Osteoblast (primary cell): ENCODE measurements at regions not wholly inside any gene's neighbourhood (a gene's known extent, or its start where the extent isn't known, plus 50 kb on each side); places are given as distances from the start of the nearest gene placed in this dataset.

Source experiments
- DNase-seq: peaks from one replicate; pipeline ENCODE4 v3.0.0; 2011; ENCODE audit warnings: low spot score, mixed read lengths; ENCODE audit not compliant: insufficient read length; ENCODE audit errors: missing footprints
- H2AFZ ChIP-seq: 2 replicates; pipeline ENCODE4 v1.6.0; 2011; ENCODE audit warnings: mild to moderate bottlenecking, low read length
- H3K27ac ChIP-seq: 2 replicates; pipeline ENCODE4 v1.5.1; 2011; ENCODE audit warnings: mild to moderate bottlenecking, low read depth, low read length, moderate library complexity
- H3K27me3 ChIP-seq: 2 replicates; pipeline ENCODE4 v1.6.0; 2012; ENCODE audit warnings: mild to moderate bottlenecking, control low read depth, inconsistent platforms, low read length, moderate library complexity; ENCODE audit not compliant: insufficient read depth
- H3K36me3 ChIP-seq: 2 replicates; pipeline ENCODE4 v1.5.1; 2011; ENCODE audit warnings: mild to moderate bottlenecking, low read length, control low read depth, moderate library complexity; ENCODE audit not compliant: insufficient read depth
- H3K4me1 ChIP-seq: 2 replicates; pipeline ENCODE4 v1.5.1; 2011; ENCODE audit warnings: mild to moderate bottlenecking, low read length, control low read depth, moderate library complexity; ENCODE audit not compliant: insufficient read depth
- H3K4me2 ChIP-seq: 2 replicates; pipeline ENCODE4 v1.6.0; 2011; ENCODE audit warnings: mild to moderate bottlenecking, low read length; ENCODE audit not compliant: insufficient read depth
- H3K4me3 ChIP-seq: fragments of 200-600 bp; sonication (generic); 3 replicates; pipeline ENCODE4 v1.5.1; 2012; ENCODE audit warnings: mild to moderate bottlenecking, low read length, inconsistent platforms; ENCODE audit not compliant: insufficient read depth
- H3K79me2 ChIP-seq: 2 replicates; pipeline ENCODE4 v1.6.0; 2012; ENCODE audit warnings: mild to moderate bottlenecking, low read length, control low read depth, inconsistent platforms; ENCODE audit not compliant: insufficient read depth
- H3K9me3 ChIP-seq: 2 replicates; pipeline ENCODE4 v1.5.1; 2011; ENCODE audit warnings: low read depth, low read length, control low read depth
- H4K20me1 ChIP-seq: 2 replicates; pipeline ENCODE4 v1.6.0; 2012; ENCODE audit warnings: mild to moderate bottlenecking, low read length, control low read depth; ENCODE audit not compliant: insufficient read depth
- CTCF ChIP-seq: IDR thresholded peaks from 2 replicates; pipeline ENCODE4 v1.5.1; 2011; ENCODE audit warnings: mild to moderate bottlenecking, low read depth, low read length, moderate library complexity; ENCODE audit errors: extremely low read depth

GRCh38 chr13:73496711-73497110 lies 437.9 kb downstream of the KLF5 start:
- TF ChIP-seq CTCF: no peak
- Histone ChIP-seq H4K20me1 (no peaks in the 10 kb centered on the region), H3K4me1 (no peaks in the 10 kb centered on the region), H3K27me3 (no peaks in the 10 kb centered on the region), H3K79me2 (no peaks in the 10 kb centered on the region), H3K4me2 (no peak overlapping the region), H3K9me3 (no peaks in the 10 kb centered on the region), H3K36me3 (no peaks in the 10 kb centered on the region), H3K27ac (no peak overlapping the region), H3K4me3 (no peak overlapping the region), H2AFZ (no peak overlapping the region)
- no peak for DNase-seq

GRCh38 chr13:73492811-73493210 lies 434.0 kb downstream of the KLF5 start:
- Histone ChIP-seq H3K27ac (no peak overlapping the region), H3K79me2 (no peaks in the 10 kb centered on the region), H3K36me3 (no peaks in the 10 kb centered on the region), H3K4me1 (no peaks in the 10 kb centered on the region), H3K4me2 (no peak overlapping the region), H3K9me3 (no peaks in the 10 kb centered on the region), H3K4me3 (no peak overlapping the region), H3K27me3 (no peaks in the 10 kb centered on the region), H4K20me1 (no peaks in the 10 kb centered on the region), H2AFZ (no peak overlapping the region)
- DNase-seq: no peak
- no peak for TF ChIP-seq CTCF

- H3K9me3 ChIP-seq: no peaks in the 10 kb centered on the region
- DNase-seq: no peak
- no peak for TF ChIP-seq CTCF
- H3K27me3 ChIP-seq: no peaks in the 10 kb centered on the region
- H3K4me3 ChIP-seq: no peak overlapping the region
- no peak overlapping the region for H3K4me2 ChIP-seq
- H3K79me2 ChIP-seq: no peaks in the 10 kb centered on the region
- no peak overlapping the region for H2AFZ ChIP-seq
- H3K4me1 ChIP-seq: no peaks in the 10 kb centered on the region
- no peaks in the 10 kb centered on the region for H3K36me3 ChIP-seq
- no peaks in the 10 kb centered on the region for H4K20me1 ChIP-seq
- H3K27ac ChIP-seq: no peak overlapping the region
These were observed 423.8 kb downstream of the KLF5 start for GRCh38 chr13:73482556-73482955.

GRCh38 chr13:73481886-73482445 lies 423.2 kb downstream of the KLF5 start:
- Histone ChIP-seq H3K4me1 (no peaks in the 10 kb centered on the region), H4K20me1 (no peaks in the 10 kb centered on the region), H3K36me3 (no peaks in the 10 kb centered on the region), H3K4me2 (no peak overlapping the region), H2AFZ (no peak overlapping the region), H3K79me2 (no peaks in the 10 kb centered on the region), H3K4me3 (no peak overlapping the region), H3K27me3 (no peaks in the 10 kb centered on the region), H3K27ac (no peak overlapping the region), H3K9me3 (no peaks in the 10 kb centered on the region)
- no peak for TF ChIP-seq CTCF
- peak; percentile 49 for DNase-seq
